Esophagus mucosa (tissue), 1 donor: ENCODE measurements at regions not wholly inside any gene's neighbourhood (a gene's known extent, or its start where the extent isn't known, plus 50 kb on each side); places are given as distances from the start of the nearest gene placed in this dataset.
"Not testable (repeated sequence)": the region's sequence is repeated elsewhere in the genome, so short reads cannot be mapped to it uniquely, and the experiment has no call there.

Experiments used
- ATAC-seq: fragments of 200-7000 bp; cut with Tn5 transposase; one replicate; pipeline ENCODE4 v1.9.1; 2020
- donor health status: DM: yes; HTN: yes; CAD: no.

DNA sequence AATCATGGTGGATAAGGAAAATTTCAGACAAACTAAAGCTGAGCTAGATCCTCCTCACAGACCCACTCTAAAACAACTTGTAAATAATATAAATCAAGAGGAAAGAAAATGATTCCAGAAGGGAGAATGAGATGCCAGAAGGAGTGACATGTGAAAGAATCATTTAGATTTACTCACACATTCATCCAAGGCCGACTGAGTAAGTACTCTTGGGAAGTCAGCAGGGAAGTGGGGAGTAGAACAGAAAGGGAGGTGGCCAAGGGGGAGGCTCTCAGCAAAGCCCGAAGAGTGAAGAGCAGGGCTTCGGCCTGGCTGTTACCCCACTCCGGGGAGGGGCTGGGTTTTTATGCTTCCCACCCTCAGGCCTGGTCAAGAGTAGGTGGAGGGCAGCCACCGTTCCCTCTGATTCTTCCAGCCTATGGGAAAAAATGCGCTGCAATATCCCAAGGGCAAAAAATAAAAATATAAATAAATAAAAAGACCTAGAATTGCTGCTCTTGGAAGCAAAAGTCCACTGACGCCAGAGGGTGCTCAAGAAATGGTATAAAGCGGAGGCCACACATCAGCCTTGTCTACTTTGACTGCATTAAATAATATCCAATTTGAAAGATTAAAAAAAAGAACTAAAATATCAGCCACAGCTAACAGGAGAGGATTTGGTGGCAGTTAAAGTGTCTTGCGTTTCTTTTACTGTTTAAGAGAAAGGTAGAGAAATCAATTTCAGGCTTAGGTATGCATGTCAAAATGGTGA lies 110.2 kb upstream of the COL5A1 start:
- no peak for ATAC-seq

DNA sequence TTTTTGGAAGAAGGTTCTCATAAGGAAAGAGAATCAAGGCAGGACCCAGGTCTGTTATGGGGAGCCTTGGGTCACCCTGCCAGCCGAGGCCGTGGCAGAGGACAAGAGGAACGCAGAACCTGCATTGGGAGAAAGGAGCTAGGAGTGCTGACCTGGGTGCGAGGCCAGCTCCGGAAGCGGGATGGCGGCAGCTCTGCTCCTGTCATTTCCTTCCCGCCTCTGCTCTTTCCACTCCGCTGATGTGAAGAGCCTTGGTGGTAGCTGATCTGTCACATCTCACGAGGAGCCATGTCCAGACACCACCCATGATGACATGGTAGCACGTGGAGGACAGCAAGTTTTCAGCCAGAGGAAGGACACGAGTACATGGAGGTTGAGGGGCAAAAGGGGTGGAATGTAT lies 109.5 kb upstream of the COL5A1 start:
- ATAC-seq: no peak

DNA sequence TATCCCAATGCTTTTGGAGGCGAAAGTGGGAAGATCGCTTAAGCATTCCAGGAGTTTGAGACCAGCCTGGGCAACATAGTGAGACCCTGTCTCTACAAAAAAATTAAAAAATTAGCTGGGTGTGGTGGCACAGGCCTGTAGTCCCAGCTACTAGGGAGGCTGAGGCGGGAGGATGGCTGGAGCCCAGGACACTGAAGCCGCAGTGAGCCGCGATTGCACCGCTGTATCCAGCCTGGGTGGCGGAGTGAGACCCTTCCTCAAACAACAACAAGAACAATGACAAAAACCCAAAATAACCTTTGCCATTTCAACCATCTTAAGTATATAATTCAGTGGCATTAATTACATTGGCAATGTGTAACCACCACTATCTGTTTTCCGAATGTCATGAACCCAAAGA lies 108.9 kb upstream of the COL5A1 start:
- not testable (repeated sequence) for ATAC-seq

DNA sequence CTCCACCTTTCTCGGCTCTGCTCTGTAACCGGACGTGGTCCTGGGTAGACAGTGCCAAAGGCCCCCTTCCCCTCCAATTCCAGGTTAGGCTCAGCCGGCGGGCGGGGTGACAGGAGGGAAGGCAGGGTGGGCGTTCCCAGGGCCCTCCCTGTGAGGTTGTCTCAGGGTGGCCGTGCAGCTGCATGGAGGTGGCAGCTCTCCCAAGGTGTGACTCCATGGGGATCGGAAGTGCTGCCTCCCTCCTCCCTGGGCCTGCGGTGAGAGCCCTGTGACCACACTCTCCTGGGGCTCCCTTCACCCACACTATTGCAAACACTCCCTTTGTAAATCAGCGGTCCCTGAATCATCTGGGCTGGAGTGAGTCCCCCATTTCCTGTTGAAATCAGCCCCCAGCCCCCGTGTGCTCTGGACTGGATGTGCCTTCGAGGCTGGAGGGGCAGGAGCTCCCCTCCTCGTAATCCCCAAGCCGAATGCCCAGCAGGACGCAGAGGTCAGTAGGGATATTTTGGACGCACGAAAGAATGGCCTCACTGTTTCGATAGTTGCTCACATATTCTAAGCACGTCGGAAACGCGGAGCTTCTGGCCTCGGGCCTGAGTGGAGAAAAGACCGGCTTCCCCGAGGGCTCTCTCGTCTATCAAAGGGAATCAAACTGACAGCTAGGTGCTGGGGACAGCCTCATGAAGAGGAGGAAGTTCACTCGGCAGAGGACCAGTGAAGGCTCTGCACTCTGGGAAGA lies 107.6 kb upstream of the COL5A1 start:
- no peak for ATAC-seq

DNA sequence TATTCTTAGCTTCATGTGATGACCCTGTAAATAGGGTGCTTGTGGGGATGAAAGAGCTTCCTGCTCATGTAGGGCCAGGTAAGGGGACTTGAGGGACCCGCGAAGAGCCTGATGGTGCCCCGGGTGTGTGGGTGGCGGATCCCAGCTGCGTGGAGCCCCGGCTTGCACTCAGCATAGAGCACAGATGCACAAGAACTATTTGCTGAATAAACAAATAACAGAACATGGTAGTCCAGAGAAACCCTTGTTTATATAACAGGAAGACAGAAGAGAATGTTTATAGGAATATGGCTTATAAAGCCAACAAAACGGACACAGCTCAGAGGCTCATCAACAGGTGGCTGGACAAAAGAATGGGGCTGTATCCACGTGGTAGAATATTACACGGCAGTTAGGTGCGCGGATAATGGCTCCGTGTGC lies 106.9 kb upstream of the COL5A1 start:
- no peak for ATAC-seq

DNA sequence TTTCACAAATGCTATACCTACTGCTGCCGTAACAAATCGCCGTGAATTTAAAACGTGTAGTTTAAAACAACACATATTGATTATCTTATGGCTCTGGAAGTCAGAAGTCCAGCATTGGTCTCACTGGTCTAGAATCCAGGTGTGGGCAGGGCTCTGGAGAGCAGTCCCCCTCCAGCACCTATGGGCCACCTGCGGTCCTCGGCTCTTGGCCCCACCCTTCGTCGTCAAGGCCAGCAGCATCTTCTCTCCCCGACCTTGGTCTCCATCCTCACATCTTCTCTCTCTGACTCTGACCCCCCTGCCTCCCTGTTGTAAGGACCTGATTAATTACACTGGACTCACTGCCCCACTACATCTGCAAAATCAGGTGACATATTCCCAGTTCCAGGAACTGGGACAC lies 106.4 kb upstream of the COL5A1 start:
- no peak for ATAC-seq

DNA sequence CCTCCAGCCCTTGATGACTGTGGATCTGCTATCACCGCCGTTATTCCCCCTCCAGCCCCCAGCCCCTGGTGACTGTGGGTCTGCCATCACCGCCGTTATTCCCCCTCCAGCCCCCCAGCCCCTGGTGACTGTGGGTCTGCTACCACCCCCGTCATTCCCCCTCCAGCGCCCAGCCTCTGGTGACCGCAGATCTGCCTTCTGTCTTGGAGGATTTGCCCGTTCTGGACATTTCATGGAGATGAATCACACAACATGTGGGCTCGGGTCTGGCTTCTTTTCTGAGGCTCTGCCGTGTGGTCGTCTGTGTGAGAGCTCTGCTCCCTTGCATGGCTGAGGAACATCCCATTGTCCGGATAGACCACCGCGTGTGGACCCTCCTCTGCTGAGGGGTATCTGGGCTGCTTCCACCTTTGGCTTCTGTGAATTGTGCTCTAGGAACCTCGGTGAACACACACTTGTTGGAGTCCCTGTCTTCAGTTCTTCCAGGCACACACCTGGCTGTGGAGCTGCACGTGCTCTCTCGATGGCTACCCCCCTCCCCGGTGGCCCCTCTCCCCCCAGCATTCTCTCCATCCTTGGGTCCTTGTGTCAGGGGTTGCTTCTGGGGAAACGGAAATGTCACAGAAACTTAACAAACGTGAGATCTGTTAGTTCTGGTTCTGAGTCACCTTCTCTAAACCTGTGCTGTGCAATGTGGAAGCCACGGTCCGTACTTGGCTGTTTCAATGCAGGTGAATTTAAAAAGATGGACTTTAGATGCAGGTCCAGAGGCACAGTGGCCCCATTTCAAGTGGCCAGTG lies 105.3 kb upstream of the COL5A1 start:
- ATAC-seq: no peak

DNA sequence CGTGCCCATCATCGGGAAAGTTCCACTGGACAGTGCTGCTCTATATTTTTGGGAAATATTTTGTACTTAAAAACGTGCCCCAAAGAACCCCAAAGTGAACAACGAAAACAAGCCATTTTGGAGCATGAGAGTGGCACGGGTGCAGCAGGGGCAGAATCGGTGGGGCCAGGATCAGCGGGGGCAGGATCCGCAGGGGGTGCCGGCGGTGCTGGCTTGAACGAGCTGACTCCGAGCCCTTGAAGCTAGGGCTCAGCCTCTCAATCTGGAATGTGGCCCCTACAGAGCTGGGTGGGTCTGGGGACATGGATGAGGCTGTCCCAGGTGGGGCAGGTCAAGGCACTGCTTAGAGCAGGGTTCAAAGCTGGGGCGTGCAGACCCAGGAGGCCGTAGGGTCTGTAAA lies 104.7 kb upstream of the COL5A1 start:
- peak; percentile 18 for ATAC-seq

DNA sequence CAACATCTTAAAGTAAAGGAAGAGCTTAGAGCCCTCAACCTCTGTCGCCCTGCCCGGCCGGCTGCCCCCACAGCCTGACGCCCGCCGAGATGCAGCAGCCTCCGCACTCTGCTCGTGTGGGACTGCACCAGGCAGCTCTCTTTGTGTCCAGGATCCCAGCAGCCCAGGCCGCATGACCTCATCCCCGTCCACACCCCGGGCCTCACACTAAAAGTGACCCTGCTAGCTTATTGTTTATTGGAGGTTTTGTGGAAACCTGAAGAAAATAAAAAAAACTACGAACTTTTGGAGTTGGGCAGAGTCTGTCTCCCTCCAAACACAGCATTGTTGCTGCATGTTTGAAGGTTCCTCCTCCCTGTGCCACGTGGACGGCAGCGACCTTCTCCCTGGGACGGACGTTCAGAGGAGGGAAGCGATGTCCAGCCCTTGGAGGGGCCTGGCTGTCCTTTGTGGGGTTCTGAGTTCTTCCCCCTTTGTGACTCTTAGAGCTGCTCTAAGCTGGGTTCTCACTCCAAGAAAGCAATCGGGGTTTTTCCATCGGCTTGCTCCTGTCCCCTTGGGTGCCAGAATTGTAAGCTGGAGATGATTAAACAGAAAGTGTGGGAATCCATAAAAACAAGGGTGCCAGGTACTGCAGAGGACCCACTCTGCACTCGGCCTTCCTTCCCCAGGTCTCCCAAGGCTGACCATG lies 103.5 kb upstream of the COL5A1 start:
- ATAC-seq: no peak

DNA sequence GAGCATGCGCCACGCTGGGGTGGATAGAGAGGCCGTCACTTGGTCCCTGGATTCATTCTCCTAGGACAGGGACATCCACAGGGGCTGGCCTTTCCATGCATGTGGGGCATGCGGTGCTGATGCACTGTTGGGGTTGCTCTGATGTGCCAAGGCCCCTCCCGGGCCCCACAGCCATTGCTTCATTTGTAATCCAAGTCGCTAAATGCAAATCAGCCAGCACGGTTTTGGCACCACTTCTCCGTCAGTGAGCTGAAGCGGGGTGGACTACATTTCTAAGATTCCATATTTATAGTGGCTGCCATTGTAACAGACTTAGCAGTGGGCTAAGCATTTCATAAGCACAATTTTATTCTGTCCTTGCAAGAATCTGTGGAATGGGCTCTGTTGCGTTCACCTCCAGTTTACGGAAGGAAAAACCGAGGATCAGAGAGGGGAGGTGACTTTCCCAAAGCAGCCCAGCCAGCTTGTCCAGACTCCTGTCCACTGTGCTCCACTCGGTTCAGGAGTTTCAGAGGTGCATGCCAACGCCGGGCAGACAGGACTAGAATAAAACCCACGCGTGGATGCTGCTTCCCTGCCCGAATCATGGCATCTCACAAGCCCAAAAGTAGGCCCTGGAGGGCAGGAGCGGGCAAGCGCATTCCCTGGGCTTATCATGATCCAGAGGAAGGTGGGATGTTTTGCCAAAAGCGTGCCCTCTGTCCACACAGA lies 102.6 kb upstream of the COL5A1 start:
- ATAC-seq: no peak

DNA sequence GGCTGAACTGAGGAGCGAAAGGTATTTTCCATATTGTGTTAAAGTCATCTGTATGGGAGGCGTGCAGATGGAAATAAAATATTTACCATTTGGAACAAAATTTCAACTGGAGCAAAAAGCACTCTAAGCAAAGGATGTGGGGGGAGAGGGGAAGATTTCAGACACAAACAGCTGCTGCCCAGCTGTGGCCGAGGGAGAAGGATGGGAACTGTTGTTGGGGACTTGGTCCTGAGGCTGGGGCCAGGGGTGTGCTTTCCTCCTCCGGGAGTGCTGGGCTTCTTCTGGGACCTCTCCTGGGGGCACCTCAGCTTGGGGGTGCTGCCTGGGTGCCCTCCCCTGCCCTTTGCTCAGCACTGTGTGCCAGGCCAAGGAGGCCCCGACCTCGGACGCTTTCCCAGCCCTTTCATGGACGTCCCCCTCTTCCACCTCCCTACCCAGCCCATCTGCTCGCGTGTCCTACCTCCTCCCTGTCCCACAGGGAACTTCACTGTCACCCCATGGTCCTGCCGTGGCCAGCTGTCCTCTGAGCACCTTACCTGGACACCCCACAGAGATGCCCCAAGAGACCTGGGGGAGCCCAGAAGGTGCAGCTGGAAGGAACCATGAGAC lies 101.9 kb upstream of the COL5A1 start:
- no peak for ATAC-seq

DNA sequence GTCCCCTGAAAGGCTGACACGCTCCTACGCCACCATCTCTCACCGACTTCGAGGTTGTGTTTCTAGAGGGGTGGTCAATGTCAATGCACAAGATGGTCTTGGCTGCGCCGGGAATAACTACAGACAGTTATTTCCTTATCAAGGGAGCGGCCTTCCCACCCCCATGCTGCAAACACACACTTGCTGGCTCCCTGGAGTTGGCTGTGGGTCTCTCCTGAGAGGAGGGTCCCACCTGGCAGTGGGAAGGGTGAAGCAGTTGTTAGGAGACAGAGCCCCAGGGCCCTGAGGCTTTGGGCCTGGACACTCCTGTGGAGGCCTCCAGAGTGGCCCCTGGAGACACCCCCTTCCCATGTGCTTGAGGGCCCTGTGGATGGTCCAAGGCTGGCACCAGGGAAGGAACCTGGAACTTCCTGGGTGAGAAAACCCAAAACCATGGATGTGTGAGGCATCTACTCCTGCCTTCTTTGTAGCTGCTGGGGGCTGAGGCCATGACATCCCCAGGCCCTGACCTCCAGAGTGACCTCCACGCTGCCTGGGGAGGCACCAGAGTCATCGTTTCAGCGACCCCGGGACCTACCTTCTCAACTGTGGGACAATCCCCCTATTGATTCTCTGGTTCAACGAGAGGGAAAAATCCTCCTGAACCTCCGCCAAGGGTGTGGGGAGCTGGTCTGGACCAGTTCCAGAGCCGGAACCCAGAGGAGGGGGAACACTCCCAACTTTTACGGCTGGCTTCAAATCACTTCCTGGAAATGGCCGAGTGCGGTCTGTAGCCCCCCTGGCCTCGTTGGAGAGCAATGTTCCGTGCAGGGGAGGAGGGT lies 101.1 kb upstream of the COL5A1 start:
- no peak for ATAC-seq

DNA sequence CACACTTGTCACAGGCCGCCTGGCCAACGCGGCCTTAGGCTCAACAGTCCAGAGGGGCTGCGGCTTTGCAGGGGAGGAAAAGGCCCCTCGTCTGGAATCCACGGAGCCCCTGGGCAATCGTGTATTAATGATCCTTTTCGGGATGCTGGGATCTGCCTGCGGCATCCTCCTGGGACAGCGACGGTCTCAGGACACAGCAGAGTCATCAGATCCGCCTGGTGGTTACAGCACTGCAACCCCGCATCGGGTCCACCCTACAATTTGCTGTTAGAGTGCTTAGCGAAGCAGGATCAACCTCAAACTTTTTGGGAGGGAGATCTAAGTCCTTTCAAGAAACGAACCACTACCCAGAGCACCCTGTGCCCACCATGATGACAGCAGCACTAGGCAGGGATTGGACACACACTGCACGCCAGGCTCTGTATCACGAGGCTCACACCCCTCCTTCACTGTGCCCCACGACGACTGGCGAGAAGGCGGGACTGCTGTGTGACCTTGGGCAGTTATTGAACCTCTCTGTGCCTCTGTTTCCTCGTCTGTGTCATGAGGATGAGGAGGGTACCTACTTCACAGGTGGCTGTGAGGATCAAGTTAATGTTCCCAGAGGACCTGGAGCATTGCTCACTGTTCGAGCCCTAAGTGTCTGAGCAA lies 100.4 kb upstream of the COL5A1 start:
- ATAC-seq: no peak

DNA sequence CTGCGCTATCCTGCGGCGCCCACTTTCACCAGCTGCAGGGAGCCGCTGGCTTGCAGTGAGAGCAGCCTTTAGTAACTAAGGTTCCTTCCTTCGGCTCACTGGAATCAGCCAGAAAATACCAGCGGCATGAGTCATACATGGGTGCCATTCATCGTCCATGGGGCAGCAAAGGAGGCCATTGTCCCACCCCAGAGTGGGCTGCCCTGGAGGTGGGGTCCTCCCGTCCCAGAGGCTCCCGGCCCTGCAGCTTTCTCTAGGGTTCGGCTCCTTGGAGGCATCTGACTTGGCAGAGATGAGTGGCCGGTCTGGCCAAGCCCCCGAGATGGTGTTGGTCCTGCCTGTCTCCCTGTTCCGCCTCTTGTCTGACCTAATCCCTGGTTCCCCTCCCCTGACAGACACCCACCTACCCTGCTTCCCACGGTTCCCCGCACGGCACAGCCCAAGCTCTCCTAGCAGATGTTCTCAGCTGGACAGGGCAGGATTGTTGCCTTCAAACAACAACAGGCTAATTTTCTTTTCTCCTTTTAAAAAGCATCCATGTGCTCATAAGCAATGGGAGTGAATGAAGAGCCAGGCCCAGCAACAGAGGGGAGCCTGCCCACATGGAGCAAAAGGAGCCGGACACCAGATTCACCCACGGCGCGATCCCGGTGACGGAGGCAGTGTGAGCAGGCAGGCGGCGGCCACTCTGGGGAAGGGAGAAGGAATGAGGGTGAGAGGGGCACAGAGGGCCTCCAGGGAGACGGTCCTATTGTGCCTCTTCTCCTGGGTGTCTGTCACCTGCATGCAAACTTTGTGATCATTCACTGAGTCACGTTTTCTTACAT lies 97.0 kb upstream of the COL5A1 start:
- ATAC-seq: no peak

DNA sequence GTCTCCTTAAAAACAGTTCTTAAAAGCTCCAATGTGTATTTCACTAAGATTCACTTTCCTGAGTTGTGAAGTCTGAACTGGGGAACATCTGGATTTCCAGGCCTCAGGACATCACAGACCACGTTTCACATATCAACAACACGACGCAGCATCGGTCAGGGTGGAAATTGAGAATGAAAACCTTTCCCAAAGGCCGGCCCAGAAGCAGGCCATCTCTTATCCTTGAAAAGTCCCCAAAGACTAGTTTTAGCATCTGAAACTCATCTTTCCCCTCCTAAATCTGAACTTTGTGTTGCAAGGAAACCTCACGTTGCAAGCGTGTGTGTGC lies 96.4 kb upstream of the COL5A1 start:
- ATAC-seq: no peak

DNA sequence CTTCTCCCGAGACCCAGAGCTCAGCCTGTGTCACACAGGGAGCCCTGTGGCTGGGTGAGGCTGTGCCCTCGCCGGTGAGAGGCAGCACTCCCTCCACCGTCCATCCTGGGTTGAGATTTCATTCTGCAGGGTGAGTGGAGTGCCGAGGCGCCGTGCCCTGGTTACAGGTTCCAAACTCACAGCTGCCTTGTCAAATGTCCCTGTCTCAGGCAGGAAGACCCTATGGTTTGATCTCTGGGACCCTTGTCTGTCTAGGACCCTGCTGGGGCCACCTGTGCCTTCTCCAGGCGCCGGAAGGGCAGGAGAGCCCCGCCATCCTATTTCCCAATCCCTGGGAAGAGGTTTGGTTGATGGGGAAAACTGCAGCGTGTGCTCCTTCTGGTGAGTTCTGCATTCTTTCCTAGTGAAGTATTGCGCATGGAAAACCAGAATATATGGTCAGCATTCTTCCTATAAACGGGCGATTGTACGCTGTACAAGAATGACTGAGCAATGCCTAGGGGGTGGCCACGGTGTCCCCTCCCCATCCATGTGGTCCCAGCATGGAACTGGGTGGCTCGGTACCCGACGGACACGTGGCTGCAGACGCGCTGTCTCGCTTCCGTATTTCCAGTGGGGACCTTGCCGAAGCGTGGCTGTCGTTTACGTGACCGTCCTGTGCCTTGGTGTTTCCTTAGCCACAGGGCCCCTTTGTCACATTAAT lies 95.9 kb upstream of the COL5A1 start:
- no peak for ATAC-seq

DNA sequence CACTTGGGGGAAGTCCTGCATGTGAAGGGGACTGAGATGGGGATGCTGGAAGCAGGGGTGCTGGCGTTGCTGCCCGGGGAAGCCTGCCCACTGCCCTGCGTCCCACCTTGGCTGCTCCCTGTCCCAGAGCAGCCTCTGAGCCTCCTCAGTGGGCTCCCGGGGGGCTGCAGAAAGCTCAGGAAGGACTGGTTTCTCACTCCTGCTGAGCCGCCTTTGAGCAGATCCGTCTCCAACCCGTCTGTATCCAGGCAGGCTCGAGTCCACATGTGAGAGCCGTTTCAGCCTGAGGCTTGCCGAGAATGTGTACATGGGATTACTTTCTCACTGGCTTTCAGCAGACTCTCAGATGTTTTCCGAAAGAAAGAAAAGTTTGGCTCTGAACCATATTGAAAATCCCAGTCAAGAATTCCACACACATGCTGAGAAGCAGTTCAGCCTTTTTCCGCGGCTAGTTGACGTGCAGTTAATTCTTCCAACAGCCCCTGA lies 95.3 kb upstream of the COL5A1 start:
- ATAC-seq: no peak

DNA sequence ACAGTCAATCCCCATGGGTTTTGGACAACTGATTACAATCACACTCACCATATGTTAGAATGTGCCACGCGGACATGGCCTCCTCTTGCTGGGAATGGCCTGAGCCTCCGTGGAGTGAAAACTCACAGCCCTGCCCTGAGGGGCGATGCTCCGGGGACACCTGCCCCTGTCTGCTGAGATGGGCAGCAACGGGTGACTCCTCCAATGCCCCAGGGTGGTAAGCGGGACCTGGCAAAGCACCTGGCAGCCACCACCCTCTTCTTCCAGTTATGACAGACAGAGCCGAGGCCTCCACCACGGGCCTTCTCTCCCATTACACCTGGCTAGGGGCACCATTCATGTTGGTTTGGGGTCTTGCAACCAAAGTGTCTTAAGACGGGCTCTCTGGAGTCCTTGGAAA lies 94.9 kb upstream of the COL5A1 start:
- ATAC-seq: no peak
